ENCODE measurements at regions not wholly inside any gene's neighbourhood (a gene's known extent, or its start where the extent isn't known, plus 50 kb on each side); places are given as distances from the start of the nearest gene placed in this dataset.

DNA sequence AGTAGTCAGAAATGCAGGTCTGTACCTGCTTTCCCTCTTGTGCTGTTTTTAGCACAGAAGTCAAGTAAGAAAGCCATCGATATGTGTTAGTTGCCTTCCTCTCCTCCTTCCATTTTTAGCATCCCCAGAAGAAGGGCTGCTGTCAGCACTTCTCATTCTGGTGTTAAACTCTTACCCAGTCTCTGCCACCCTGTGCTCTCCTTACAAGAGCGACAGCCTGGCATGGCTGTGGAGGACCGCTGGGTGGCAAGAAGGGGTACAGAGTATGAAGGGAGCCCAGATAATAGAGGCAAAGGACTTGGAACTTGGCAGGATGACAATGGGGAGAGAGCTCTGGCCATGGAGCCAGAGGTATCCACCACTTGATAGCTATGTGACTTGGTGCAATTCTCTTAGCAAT is 103.5 kb downstream of the RPS24 start:
- WGBS, 2 donors = 92 to 98% methylated on average over 3 of the region's 3 CpGs
- no peak overlapping the region for H3K4me3 ChIP-seq
- TF ChIP-seq POLR2A (IDR thresholded peaks at IDR 0.05) = no peak
- no peak for TF ChIP-seq EP300 (IDR thresholded peaks at IDR 0.05)
- TF ChIP-seq, protein P1, sequence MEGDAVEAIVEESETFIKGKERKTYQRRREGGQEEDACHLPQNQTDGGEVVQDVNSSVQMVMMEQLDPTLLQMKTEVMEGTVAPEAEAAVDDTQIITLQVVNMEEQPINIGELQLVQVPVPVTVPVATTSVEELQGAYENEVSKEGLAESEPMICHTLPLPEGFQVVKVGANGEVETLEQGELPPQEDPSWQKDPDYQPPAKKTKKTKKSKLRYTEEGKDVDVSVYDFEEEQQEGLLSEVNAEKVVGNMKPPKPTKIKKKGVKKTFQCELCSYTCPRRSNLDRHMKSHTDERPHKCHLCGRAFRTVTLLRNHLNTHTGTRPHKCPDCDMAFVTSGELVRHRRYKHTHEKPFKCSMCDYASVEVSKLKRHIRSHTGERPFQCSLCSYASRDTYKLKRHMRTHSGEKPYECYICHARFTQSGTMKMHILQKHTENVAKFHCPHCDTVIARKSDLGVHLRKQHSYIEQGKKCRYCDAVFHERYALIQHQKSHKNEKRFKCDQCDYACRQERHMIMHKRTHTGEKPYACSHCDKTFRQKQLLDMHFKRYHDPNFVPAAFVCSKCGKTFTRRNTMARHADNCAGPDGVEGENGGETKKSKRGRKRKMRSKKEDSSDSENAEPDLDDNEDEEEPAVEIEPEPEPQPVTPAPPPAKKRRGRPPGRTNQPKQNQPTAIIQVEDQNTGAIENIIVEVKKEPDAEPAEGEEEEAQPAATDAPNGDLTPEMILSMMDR (IDR thresholded peaks at IDR 0.05) = no peak
- no peak for TF ChIP-seq POLR2AphosphoS5 (IDR thresholded peaks at IDR 0.05)
- H3K27ac ChIP-seq = no peak overlapping the region
- H3K9me3 ChIP-seq = no peaks in the 10 kb centered on the region
- no peaks in the 10 kb centered on the region for H3K36me3 ChIP-seq
- DNase-seq (no peak), ATAC-seq (ENCODE audit: low FRiP score in 2 of 2) (no peak)
- no peaks in the 10 kb centered on the region for H3K4me1 ChIP-seq
- no peaks in the 10 kb centered on the region for H3K27me3 ChIP-seq

DNA sequence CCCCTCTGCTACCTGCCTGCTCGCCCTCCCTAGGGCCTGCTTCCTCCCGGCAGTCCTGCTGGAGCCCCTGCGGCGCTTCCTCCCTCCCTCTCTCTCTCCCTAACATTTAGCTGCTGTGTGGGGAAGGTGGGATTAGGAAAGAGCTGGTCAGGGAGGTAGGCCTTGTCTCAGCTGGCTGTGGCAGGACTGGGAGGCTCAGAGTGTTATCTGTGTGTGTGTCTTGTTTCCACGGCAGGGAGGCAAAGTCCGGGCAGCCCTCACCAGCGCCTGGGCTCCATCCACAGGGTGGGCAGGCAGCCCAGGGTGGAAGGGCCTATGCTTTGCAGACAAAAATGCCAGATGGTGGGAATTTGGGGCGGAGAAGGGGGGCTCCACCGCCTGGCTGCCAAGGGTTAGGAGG is 105.7 kb downstream of the RPS24 start:
- Histone ChIP-seq H3K4me1 (no peaks in the 10 kb centered on the region), H3K27me3 (no peaks in the 10 kb centered on the region), H3K27ac (no peak overlapping the region), H3K4me3 (no peak overlapping the region), H3K36me3 (no peaks in the 10 kb centered on the region), H3K9me3 (no peaks in the 10 kb centered on the region)
- ATAC-seq (ENCODE audit: low FRiP score in 2 of 2) (no peak), DNase-seq (peak in 1 of 2 donors; percentile 27)
- TF ChIP-seq POLR2A (IDR thresholded peaks at IDR 0.05) (no peak), POLR2AphosphoS5 (IDR thresholded peaks at IDR 0.05) (no peak), EP300 (IDR thresholded peaks at IDR 0.05) (no peak)
- TF ChIP-seq, protein P1 (IDR thresholded peaks at IDR 0.05) = no peak
- 79 to 85% methylated on average over 9 of the region's 9 CpGs for WGBS, 2 donors

GRCh38 chr10:78140066-78140630 is 106.5 kb downstream of the RPS24 start:
- Histone ChIP-seq H3K4me3 (no peak overlapping the region), H3K4me1 (no peaks in the 10 kb centered on the region), H3K9me3 (no peaks in the 10 kb centered on the region), H3K27ac (no peak overlapping the region), H3K27me3 (no peaks in the 10 kb centered on the region), H3K36me3 (no peaks in the 10 kb centered on the region)
- DNase-seq (no peak), ATAC-seq (ENCODE audit: low FRiP score in 2 of 2) (no peak)
- TF ChIP-seq POLR2AphosphoS5 (IDR thresholded peaks at IDR 0.05) (no peak), EP300 (IDR thresholded peaks at IDR 0.05) (no peak), POLR2A (IDR thresholded peaks at IDR 0.05) (no peak)
- TF ChIP-seq, protein P1 (IDR thresholded peaks at IDR 0.05) = no peak
- 55 to 71% methylated on average over 6 of the region's 6 CpGs for WGBS, 2 donors

GRCh38 chr10:78143576-78143975 is 109.9 kb downstream of the RPS24 start:
- DNase-seq (no peak), ATAC-seq (ENCODE audit: low FRiP score in 2 of 2) (no peak)
- H3K9me3 ChIP-seq = no peaks in the 10 kb centered on the region
- TF ChIP-seq, protein P1 (IDR thresholded peaks at IDR 0.05) = no peak
- no peak for TF ChIP-seq POLR2AphosphoS5 (IDR thresholded peaks at IDR 0.05)
- TF ChIP-seq EP300 (IDR thresholded peaks at IDR 0.05) = no peak
- TF ChIP-seq POLR2A (IDR thresholded peaks at IDR 0.05) = no peak
- H3K27ac ChIP-seq = no peak overlapping the region
- H3K36me3 ChIP-seq = no peaks in the 10 kb centered on the region
- no peak overlapping the region for H3K4me3 ChIP-seq
- no peaks in the 10 kb centered on the region for H3K27me3 ChIP-seq
- WGBS, 2 donors = 83 to 97% methylated on average over 3 of the region's 3 CpGs
- H3K4me1 ChIP-seq = no peaks in the 10 kb centered on the region

GRCh38 chr10:78146200-78146599 is 112.5 kb downstream of the RPS24 start:
- no peaks in the 10 kb centered on the region for H3K27me3 ChIP-seq
- 48 to 91% methylated on average over 2 of the region's 2 CpGs for WGBS, 2 donors

More at GRCh38 chr10:78146200-78146599, 112.5 kb downstream of the RPS24 start:
- TF ChIP-seq POLR2A (IDR thresholded peaks at IDR 0.05) = no peak
- TF ChIP-seq EP300 (IDR thresholded peaks at IDR 0.05) = no peak
- TF ChIP-seq POLR2AphosphoS5 (IDR thresholded peaks at IDR 0.05) = no peak
- TF ChIP-seq, protein P1 (IDR thresholded peaks at IDR 0.05) = no peak
- no peak overlapping the region for H3K4me3 ChIP-seq
- H3K27ac ChIP-seq = no peak overlapping the region
- no peaks in the 10 kb centered on the region for H3K36me3 ChIP-seq
- H3K4me1 ChIP-seq = no peaks in the 10 kb centered on the region
- no peaks in the 10 kb centered on the region for H3K9me3 ChIP-seq
- no peak for DNase-seq
- ATAC-seq (ENCODE audit: low FRiP score in 2 of 2) = no peak
